Nephron progenitor cell (in vitro differentiated cells): ENCODE measurements at regions not wholly inside any gene's neighbourhood (a gene's known extent, or its start where the extent isn't known, plus 50 kb on each side); places are given as distances from the start of the nearest gene placed in this dataset.
"Not testable (repeated sequence)": the region's sequence is repeated elsewhere in the genome, so short reads cannot be mapped to it uniquely, and the experiment has no call there.

Source experiments
- DNase-seq: peaks from one replicate; pipeline ENCODE4 v3.0.0; 2021
- H3K27ac Mint-ChIP-seq: 2 replicates; pipeline ENCODE4 v1.8.0; 2021; ENCODE audit warnings: mild to moderate bottlenecking, moderate library complexity, mixed read lengths
- H3K27me3 Mint-ChIP-seq: 2 replicates; pipeline ENCODE4 v1.8.0; 2021; ENCODE audit warnings: mild to moderate bottlenecking, low read depth, mixed read lengths; ENCODE audit not compliant: poor library complexity
- H3K36me3 Mint-ChIP-seq: 2 replicates; pipeline ENCODE4 v1.8.0; 2021; ENCODE audit warnings: low read depth, mixed read lengths
- H3K4me1 Mint-ChIP-seq: 2 replicates; pipeline ENCODE4 v1.8.0; 2021; ENCODE audit warnings: mixed read lengths
- H3K4me3 Mint-ChIP-seq: 2 replicates; pipeline ENCODE4 v1.8.0; 2021; ENCODE audit warnings: mild to moderate bottlenecking, moderate library complexity, mixed read lengths
- H3K9me3 Mint-ChIP-seq: 2 replicates; pipeline ENCODE4 v1.8.0; 2021; ENCODE audit warnings: mild to moderate bottlenecking, moderate library complexity, mixed read lengths
- CTCF ChIP-seq: fragments of 200-600 bp; sonication (generic); IDR thresholded peaks from 2 replicates; pipeline ENCODE4 v1.5.0; 2021; ENCODE audit warnings: antibody characterized with exemption

DNA sequence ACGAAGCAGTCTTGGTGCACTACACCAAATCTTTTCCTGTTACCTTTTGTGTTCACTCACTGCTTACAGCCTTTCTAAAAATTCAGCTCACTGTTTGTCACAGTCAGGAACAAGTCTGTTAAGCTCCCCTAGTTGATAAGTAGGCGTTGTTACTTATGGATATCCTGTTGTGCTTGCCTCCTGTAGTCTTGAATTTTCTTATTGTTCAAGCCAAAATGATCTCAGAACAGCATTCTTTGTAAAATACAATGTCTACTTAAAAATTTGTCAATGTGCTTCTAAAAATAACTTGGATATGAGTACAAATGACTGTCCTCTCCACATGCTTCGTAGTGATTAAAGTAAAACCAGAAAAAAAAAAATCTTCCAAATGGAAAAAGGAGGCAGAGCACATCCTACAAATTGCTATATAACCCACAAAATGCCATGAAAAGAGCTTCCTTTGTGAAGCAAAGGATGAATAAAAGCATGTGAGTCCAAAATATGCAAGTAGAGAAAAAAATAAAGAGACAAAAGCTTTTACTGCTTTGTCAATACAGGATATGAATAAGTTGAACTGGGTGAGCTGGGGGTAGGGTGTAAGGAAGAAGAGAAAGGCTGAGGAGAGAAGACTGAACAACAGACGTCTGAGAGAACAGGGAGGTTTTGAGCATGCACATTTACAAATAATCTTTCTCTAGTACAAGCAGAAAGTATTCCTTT is 228.9 kb upstream of the ADGRL4 start:
- peaks cover 16% of the 10 kb centered on the region for H3K9me3 Mint-ChIP-seq
- no peak for DNase-seq
- H3K27me3 Mint-ChIP-seq = no peaks in the 10 kb centered on the region
- TF ChIP-seq CTCF = no peak
- H3K4me1 Mint-ChIP-seq = no peaks in the 10 kb centered on the region
- no peak overlapping the region for H3K27ac Mint-ChIP-seq
- no peaks in the 10 kb centered on the region for H3K36me3 Mint-ChIP-seq
- H3K4me3 Mint-ChIP-seq = no peak overlapping the region

DNA sequence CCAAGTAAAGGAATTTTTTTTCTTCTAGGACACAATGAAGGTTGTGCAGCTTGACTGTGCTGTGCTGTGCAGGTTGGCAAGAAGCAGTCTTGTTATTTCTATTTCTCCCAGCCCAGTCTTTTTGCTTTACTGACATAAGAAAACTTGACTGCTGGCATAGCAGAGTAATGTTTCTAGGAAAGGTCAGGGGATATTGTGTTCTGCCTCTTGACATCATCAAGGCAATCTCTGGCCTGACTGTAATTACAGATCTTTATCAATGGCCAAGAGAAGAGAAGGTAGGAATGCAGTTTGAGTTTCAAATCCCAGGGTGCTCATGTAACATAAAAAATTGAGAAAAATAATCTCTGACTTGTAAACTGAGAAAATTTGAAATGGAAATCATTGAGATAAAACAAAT is 226.3 kb upstream of the ADGRL4 start:
- Mint-ChIP-seq H3K9me3 (no peaks in the 10 kb centered on the region), H3K4me1 (no peaks in the 10 kb centered on the region)
- TF ChIP-seq CTCF = no peak

DNA sequence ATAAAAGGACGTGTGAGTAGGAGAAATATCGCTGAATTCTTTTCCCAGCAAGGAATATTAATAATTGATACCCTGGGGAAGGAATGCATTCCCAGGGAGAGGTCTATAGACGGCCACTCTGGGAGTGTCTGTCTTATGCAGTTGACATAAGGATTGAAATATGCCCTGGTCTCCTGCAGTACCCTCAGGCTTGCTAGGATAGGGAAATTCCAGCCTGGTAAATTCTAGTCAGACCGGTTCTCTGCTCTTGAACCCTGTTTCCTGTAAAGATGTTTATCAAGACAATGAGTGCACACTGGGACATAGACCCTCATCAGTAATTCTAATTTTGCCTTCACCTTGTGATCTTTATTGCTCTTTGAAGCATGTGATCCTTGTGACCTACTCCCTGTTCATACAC is 224.2 kb upstream of the ADGRL4 start:
- H3K27ac Mint-ChIP-seq = not testable (repeated sequence)

More for the DNA sequence above, 226.3 kb upstream of the ADGRL4 start:
- H3K36me3 Mint-ChIP-seq = no peaks in the 10 kb centered on the region
- no peaks in the 10 kb centered on the region for H3K27me3 Mint-ChIP-seq
- H3K4me3 Mint-ChIP-seq = no peak overlapping the region
- no peak overlapping the region for H3K27ac Mint-ChIP-seq
- no peak for DNase-seq

GRCh38 chr1:79226963-79227362 is 220.4 kb upstream of the ADGRL4 start:
- no peak for TF ChIP-seq CTCF
- no peak overlapping the region for H3K4me3 Mint-ChIP-seq
- no peaks in the 10 kb centered on the region for H3K36me3 Mint-ChIP-seq
- H3K27ac Mint-ChIP-seq = no peak overlapping the region
- no peaks in the 10 kb centered on the region for H3K4me1 Mint-ChIP-seq
- H3K9me3 Mint-ChIP-seq = peaks cover under 1% of the 10 kb centered on the region
- H3K27me3 Mint-ChIP-seq = peaks cover 8% of the 10 kb centered on the region
- no peak for DNase-seq

More for the DNA sequence above, 224.2 kb upstream of the ADGRL4 start:
- not testable (repeated sequence) for H3K9me3 Mint-ChIP-seq, H3K4me1 Mint-ChIP-seq, H3K4me3 Mint-ChIP-seq, H3K27me3 Mint-ChIP-seq, DNase-seq, H3K36me3 Mint-ChIP-seq

DNA sequence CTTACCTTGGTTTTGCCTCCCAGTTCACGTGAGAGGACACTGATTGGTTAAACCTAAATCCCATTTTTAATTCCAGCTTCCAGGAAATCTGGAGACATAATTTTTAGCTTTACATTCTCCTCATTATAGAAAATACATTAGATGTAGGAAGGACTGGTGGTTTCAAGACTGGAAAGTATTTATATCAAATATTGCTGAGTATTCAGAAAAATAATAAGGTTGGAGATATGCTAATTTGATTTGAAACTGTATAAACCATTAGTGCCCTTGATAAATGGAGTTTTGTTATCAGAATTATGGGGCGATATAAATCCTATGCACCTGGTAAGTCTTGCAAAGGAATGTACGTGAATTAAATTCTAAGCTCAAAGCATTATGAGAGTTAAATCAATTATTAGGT is 218.0 kb upstream of the ADGRL4 start:
- no peak overlapping the region for H3K4me3 Mint-ChIP-seq
- H3K27me3 Mint-ChIP-seq = peaks cover 8% of the 10 kb centered on the region
- no peak for DNase-seq
- TF ChIP-seq CTCF = no peak
- H3K36me3 Mint-ChIP-seq = no peaks in the 10 kb centered on the region
- no peaks in the 10 kb centered on the region for H3K4me1 Mint-ChIP-seq
- no peak overlapping the region for H3K27ac Mint-ChIP-seq
- peaks cover 13% of the 10 kb centered on the region for H3K9me3 Mint-ChIP-seq

GRCh38 chr1:79220509-79220908 is 214.0 kb upstream of the ADGRL4 start:
- no peak overlapping the region for H3K27ac Mint-ChIP-seq
- no peak overlapping the region for H3K4me3 Mint-ChIP-seq
- DNase-seq = no peak
- H3K27me3 Mint-ChIP-seq = no peaks in the 10 kb centered on the region
- no peaks in the 10 kb centered on the region for H3K4me1 Mint-ChIP-seq
- H3K9me3 Mint-ChIP-seq = peaks cover 13% of the 10 kb centered on the region
- no peak for TF ChIP-seq CTCF
- H3K36me3 Mint-ChIP-seq = no peaks in the 10 kb centered on the region
